HG03095 (cell line): ENCODE measurements at regions not wholly inside any gene's neighbourhood (a gene's known extent, or its start where the extent isn't known, plus 50 kb on each side); places are given as distances from the start of the nearest gene placed in this dataset.

Experiments used
- ATAC-seq: cut with Tn5 transposase; IDR thresholded peaks from one replicate; pipeline ENCODE4 v1.9.1; 2021; ENCODE audit warnings: moderate library complexity; ENCODE audit not compliant: unreplicated experiment

DNA sequence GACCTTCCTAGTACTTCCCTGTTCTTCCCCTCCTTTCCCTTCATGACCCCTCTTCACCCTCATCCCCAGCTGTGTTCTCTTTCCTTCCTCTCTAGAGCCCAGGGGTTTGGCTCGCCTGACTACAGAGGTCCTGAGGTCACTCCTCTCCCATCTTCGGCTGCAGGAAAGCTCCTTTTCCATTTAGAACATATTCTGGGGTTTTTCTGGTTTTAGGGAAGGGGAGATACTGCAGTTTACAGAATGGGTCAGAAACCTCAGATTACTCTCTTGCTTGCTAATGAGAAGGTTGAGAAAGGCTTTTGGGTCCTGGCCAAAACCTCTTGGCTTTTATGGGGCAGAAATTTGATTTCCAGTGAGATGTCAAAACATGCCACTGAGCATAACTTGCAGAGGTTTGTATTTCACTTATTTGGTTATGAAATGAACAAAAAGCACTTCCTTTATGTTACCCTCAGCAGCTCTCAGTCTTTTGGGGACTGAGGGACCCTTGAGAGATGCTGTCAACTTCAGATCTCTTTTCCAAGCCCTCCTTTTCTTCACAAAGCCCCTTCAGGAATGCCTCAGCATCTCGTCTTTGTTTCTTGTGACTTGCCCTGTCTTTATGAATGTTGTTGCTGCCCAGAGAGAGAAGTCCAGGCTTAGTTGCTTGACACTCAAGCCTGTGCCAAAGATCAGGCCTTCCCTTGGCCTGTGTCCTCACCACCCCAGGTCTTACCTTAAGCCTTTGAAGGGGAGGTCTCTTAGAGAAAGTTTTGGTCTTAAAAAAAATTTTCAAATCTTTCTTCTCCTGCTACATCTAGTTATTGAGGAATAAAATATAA, 121.7 kb upstream of the TPM1 start:
- no peak for ATAC-seq

GRCh38 chr15:62922514-62922913, 120.0 kb upstream of the TPM1 start:
- no peak for ATAC-seq

- ATAC-seq: no peak
Observed at GRCh38 chr15:62925875-62926274, 116.7 kb upstream of the TPM1 start.

DNA sequence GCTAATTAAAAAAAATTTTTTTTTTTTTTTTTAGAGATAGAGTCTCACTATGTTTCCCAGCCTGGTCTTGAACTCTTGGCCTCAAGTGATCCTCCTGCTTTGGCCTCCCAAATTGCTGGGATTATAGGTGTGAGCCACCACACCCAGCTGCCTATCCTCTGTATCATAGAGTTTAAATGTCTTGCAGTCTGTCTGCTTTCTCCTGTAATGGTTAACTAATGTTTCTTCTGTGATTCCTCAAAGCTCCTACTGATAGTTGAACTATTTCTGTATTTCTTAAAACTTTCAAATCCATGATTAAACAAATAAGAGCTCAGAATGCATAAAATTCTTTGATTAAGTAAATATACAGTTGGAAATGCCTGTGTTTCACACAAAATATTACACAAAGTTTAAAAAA, 115.4 kb upstream of the TPM1 start:
- ATAC-seq: no peak

- ATAC-seq: no peak
Observed at GRCh38 chr15:62927836-62928235, 114.7 kb upstream of the TPM1 start.

GRCh38 chr15:62928242-62928999, 114.1 kb upstream of the TPM1 start:
- ATAC-seq: no peak

GRCh38 chr15:62929000-62929357, 113.6 kb upstream of the TPM1 start:
- ATAC-seq: no peak

GRCh38 chr15:62931650-62932049, 110.9 kb upstream of the TPM1 start:
- no peak for ATAC-seq

DNA sequence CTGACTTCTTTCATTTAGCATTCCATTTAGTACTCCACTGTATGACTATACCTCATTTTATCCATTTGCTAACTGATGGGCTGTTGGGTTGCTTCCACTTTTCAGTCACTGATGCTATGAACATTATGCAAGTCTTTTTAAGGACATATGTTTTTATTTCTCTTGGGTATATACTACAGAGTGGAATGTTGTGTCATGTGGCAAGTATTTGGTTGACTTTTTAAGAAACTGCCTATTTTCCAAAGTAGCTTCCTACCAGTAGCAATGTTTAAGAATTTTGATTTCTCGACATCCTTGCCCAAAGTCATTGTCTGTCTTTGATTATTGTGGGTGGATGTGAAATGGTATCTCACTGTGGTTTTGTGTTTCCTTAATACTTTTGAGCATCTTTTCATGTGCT, 110.1 kb upstream of the TPM1 start:
- ATAC-seq: no peak

GRCh38 chr15:62933386-62933785, 109.2 kb upstream of the TPM1 start:
- ATAC-seq: no peak

- ATAC-seq: no peak
Observed at GRCh38 chr15:62934236-62934971, 108.1 kb upstream of the TPM1 start.

GRCh38 chr15:62935300-62936081, 107.1 kb upstream of the TPM1 start:
- ATAC-seq: no peak

- no peak for ATAC-seq
Observed at GRCh38 chr15:62938825-62939224, 103.7 kb upstream of the TPM1 start.

GRCh38 chr15:62940093-62940754, 102.3 kb upstream of the TPM1 start:
- ATAC-seq: no peak

DNA sequence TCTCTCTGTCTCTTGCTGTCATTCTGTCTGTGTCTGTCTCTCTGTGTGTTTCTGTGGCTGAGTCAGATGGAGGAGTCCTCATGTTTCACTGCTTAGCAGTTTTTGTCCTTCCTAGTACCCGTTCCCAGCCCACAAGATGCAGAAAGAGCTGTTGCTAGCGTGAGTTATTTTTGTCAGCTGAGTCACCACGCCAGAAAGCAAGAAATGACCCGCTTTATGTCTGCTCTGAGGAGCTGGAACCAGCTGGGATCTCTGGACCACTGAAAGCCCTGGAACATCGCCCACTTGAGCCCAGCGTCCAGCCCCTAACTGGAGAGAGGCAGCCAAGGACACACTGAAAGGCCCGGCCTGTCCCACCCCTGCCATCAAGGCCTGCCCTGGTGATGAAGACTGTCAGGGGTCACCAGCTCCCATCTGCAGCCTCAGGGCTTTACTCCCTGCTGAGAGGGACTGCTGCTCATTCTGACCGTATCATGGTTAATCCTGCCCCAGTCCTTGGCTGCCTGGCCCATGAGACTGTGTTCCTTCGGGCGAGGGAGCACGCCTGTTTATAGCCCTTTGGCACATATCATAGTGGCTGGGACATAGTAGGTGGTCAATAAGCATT, 101.7 kb upstream of the TPM1 start:
- no peak for ATAC-seq

- ATAC-seq: no peak
Observed at GRCh38 chr15:62941699-62942098, 100.8 kb upstream of the TPM1 start.

GRCh38 chr15:62942428-62942827, 100.1 kb upstream of the TPM1 start:
- no peak for ATAC-seq

DNA sequence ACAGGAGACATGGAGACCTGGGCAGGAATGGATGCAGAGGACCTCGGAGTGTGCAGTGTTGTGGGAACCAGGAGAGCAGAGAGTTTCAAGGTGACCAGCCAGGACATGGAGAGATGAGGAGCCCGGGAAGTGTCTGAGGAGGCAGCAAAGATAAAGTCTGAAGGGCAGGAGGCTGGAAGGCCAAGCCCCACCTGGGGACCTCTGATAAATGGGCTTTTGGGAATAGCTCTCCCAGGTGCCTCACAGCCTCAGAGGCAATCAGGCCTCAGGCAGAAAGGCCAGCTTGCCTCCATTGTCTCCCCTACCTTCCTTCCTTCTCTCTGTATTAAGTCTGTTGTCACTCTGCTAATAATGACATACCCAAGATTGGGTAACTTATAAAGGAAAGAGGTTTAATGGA, 97.5 kb upstream of the TPM1 start:
- no peak for ATAC-seq

- ATAC-seq: no peak
Observed at GRCh38 chr15:62945760-62946159, 96.8 kb upstream of the TPM1 start.

GRCh38 chr15:62946940-62947339, 95.6 kb upstream of the TPM1 start:
- no peak for ATAC-seq
